IMR-90 (cell line): ENCODE measurements at regions not wholly inside any gene's neighbourhood (a gene's known extent, or its start where the extent isn't known, plus 50 kb on each side); places are given as distances from the start of the nearest gene placed in this dataset.

ENCODE experiments used
- CTCF ChIP-seq: conservative IDR thresholded peaks from 2 replicates; pipeline ENCODE4 v1.5.1; 2012; ENCODE audit warnings: mild to moderate bottlenecking, low read depth, low read length, improper control_type of control experiment
- FOS ChIP-seq: fragments of 150-350 bp; IDR thresholded peaks from 2 replicates; pipeline ENCODE4 v1.6.1; 2016; ENCODE audit warnings: low read depth, low read length
- POLR2A ChIP-seq: IDR thresholded peaks from 2 replicates; pipeline ENCODE4 v1.6.1; 2012; ENCODE audit warnings: mild to moderate bottlenecking, low read depth, low read length
- RAD21 ChIP-seq: IDR thresholded peaks from 2 replicates; pipeline ENCODE4 v1.6.1; 2012; ENCODE audit warnings: low read length, improper control_type of control experiment
- RFX5 ChIP-seq: IDR thresholded peaks from 2 replicates; pipeline ENCODE4 v1.8.0; 2012; ENCODE audit warnings: low read depth, mild to moderate bottlenecking, low read length, moderate library complexity

DNA sequence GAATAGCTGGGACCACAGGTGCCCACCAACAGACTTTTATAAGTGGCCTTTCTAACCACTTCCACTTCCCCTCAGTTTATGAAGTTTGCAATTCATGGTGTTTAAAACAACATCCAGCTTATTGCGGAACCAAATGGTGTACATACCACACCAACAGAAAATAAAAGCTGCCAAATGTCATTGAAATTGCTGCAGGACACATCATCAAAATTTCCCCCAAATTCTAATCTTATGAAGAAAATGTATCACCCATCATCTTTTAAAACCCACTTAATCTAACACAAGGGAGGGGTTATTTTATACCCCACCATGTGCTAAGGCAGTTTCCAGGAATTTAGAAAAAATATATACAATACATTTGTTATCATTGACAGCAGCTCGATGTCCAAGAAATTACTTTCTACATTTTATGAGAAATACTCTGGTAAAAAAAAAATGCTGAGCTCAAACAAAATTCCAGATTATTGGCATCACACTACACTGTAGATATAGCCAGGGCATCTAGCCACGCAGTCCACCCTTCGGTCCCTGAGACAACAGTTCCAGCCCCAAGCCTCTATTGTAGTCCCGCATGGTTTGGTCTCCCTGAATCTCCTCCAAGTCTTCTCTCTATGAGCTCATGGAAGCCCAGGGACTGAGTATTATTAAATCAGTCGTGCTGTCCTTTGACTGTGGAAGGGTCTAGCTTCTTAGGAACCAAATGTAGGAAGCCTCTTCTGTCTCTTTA is 372.8 kb upstream of the SLC30A5 start:
- TF ChIP-seq CTCF (no peak), FOS (no peak), RAD21 (no peak), POLR2A (no peak), RFX5 (no peak)
